ENCODE measurements at regions not wholly inside any gene's neighbourhood (a gene's known extent, or its start where the extent isn't known, plus 50 kb on each side); places are given as distances from the start of the nearest gene placed in this dataset.

- Histone ChIP-seq H3K36me3 (ENCODE audit: insufficient read depth) (no peaks in the 10 kb centered on the region), H3F3A (replicated peaks; ENCODE audit: low read depth) (no peaks in the 10 kb centered on the region), H3K4me1 (ENCODE audit: insufficient read depth) (peaks cover 19% of the 10 kb centered on the region), H2AFZ (no peak overlapping the region), H3K4me2 (no peak overlapping the region), H3K27me3 (ENCODE audit: insufficient read depth) (no peaks in the 10 kb centered on the region), H3K4me3 (no peak overlapping the region), H3K9me2 (ENCODE audit: insufficient read depth) (no peaks in the 10 kb centered on the region), H3K79me2 (replicated peaks; ENCODE audit: insufficient read depth) (no peaks in the 10 kb centered on the region), H3K27ac (ENCODE audit: low read depth) (no peak overlapping the region), H4K20me1 (replicated peaks; ENCODE audit: insufficient read depth) (no peaks in the 10 kb centered on the region)
- Mint-ChIP-seq H3K4me1 (peaks cover 25% of the 10 kb centered on the region), H3K27ac (no peak overlapping the region; the same call in 1 of the 2 replicates), H3K9me3 (no peaks in the 10 kb centered on the region), H3K4me3 (no peak overlapping the region), H3K27me3 (ENCODE audit: insufficient read depth, low read depth, poor library complexity) (no peaks in the 10 kb centered on the region), H3K36me3 (ENCODE audit: low read depth) (no peaks in the 10 kb centered on the region)
- DNase-seq (ENCODE audit: low spot score) (no peak), ATAC-seq (no peak)
- TF ChIP-seq EZH2phosphoT487 (IDR thresholded peaks at IDR 0.05; ENCODE audit: unreplicated experiment) (no peak), EZH2 (IDR thresholded peaks at IDR 0.05; ENCODE audit: low read depth, unreplicated experiment) (no peak), CREB1 (CRISPR knock-in tag; IDR thresholded peaks at IDR 0.05; ENCODE audit: low read depth) (no peak), ETS1 (IDR thresholded peaks at IDR 0.05) (no peak)
Observed at GRCh38 chr6:118746145-118746824, 94.9 kb upstream of the CEP85L start.

- H3K4me3 ChIP-seq, result no peak overlapping the region
- peaks cover 19% of the 10 kb centered on the region for H3K4me1 ChIP-seq (ENCODE audit: insufficient read depth)
- H3K27ac ChIP-seq (ENCODE audit: low read depth), result no peak overlapping the region
- H3K79me2 ChIP-seq (replicated peaks; ENCODE audit: insufficient read depth), result no peaks in the 10 kb centered on the region
- no peaks in the 10 kb centered on the region for H3F3A ChIP-seq (replicated peaks; ENCODE audit: low read depth)
- H4K20me1 ChIP-seq (replicated peaks; ENCODE audit: insufficient read depth), result no peaks in the 10 kb centered on the region
- H3K4me2 ChIP-seq, result no peak overlapping the region
- no peaks in the 10 kb centered on the region for H3K9me2 ChIP-seq (ENCODE audit: insufficient read depth)
- Mint-ChIP-seq H3K36me3 (ENCODE audit: low read depth) (no peaks in the 10 kb centered on the region), H3K27ac (no peak overlapping the region), H3K4me3 (no peak overlapping the region), H3K27me3 (ENCODE audit: insufficient read depth, low read depth, poor library complexity) (no peaks in the 10 kb centered on the region), H3K9me3 (no peaks in the 10 kb centered on the region), H3K4me1 (peaks cover 25% of the 10 kb centered on the region)
- no peaks in the 10 kb centered on the region for H3K27me3 ChIP-seq (ENCODE audit: insufficient read depth)
- no peak overlapping the region for H2AFZ ChIP-seq
- DNase-seq (ENCODE audit: low spot score) (no peak), ATAC-seq (no peak)
- no peaks in the 10 kb centered on the region for H3K36me3 ChIP-seq (ENCODE audit: insufficient read depth)
- TF ChIP-seq EZH2 (IDR thresholded peaks at IDR 0.05; ENCODE audit: low read depth, unreplicated experiment) (no peak), NANOG (IDR thresholded peaks at IDR 0.05; ENCODE audit: borderline replicate concordance) (no peak), ZNF331 (CRISPR knock-in tag; IDR thresholded peaks at IDR 0.05; ENCODE audit: low read depth) (no peak), POLR2AphosphoS5 (IDR thresholded peaks at IDR 0.05; ENCODE audit: low read depth) (no peak), ZNF114 (CRISPR knock-in tag; IDR thresholded peaks at IDR 0.05) (no peak), CTCF (conservative IDR thresholded peaks at IDR 0.05; ENCODE audit: low read depth in 2 of 2) (no peak), ETS1 (IDR thresholded peaks at IDR 0.05) (no peak), JUNB (IDR thresholded peaks at IDR 0.05; ENCODE audit: unreplicated experiment) (no peak), ZNF462 (CRISPR knock-in tag; IDR thresholded peaks at IDR 0.05) (no peak), EZH2phosphoT487 (IDR thresholded peaks at IDR 0.05; ENCODE audit: unreplicated experiment) (no peak)
Observed at GRCh38 chr6:118745156-118745555, 93.8 kb upstream of the CEP85L start.
